HCT116 (cell line): ENCODE measurements at regions not wholly inside any gene's neighbourhood (a gene's known extent, or its start where the extent isn't known, plus 50 kb on each side); places are given as distances from the start of the nearest gene placed in this dataset.

Source experiments
- ATAC-seq: fragments of 200-7000 bp; cut with Tn5 transposase; 2 replicates; pipeline ENCODE4 v1.9.1; 2020; ENCODE audit warnings: mild to moderate bottlenecking, moderate library complexity
- BruUV-seq: library from RNA; stranded (reverse); fragments of 400-500 nt; replicated peaks from 2 replicates; lab custom pipeline; 2021; lab: Mats Ljungman, UMichigan
- CTCF ChIA-PET: fragments of 300-600 bp; sonication (Branson Sonifier 250); formaldehyde crosslinking; loops from one replicate; lab custom pipeline; 2021; ENCODE audit warnings: antibody characterized with exemption; lab: Charles Lee
- POLR2A ChIA-PET: fragments of 300-600, 350-600 bp; sonication (Branson Sonifier 250); formaldehyde crosslinking; loops from one replicate; lab custom pipeline; 2021; ENCODE audit warnings: antibody characterized with exemption; lab: Charles Lee
- RAD21 ChIA-PET, 2 experiments: fragments of 300-600 bp; sonication (Branson Sonifier 250); formaldehyde crosslinking; loops; one replicate each; lab custom pipeline; 2023; ENCODE audit warnings: low total read pairs in 2 of 2; ENCODE audit not compliant: uncharacterized antibody in 2 of 2, unreplicated experiment in 2 of 2, low non-redundant PET in 1 of 2; lab: Charles Lee
- DNase-seq: peaks from one replicate; pipeline ENCODE4 v3.0.0-alpha.2; 2010; ENCODE audit warnings: low read depth, low spot score
- H2AFZ ChIP-seq: fragments of 200-600 bp; shearing (Covaris generic), sonication (generic); 2 replicates; pipeline ENCODE4 v1.6.1; 2017; ENCODE audit warnings: low read depth, mixed run types, mixed read lengths, antibody characterized with exemption, low read length; ENCODE audit not compliant: poor library complexity, severe bottlenecking
- H3K27ac ChIP-seq: 2 replicates; pipeline ENCODE4 v1.5.1; 2012; ENCODE audit warnings: low read depth, low read length
- H3K27me3 ChIP-seq: fragments of 200-600 bp; sonication (generic); 2 replicates; pipeline ENCODE4 v1.6.1; 2016; ENCODE audit warnings: mixed run types, low read length, mixed read lengths; ENCODE audit not compliant: insufficient read depth
- H3K36me3 ChIP-seq, 2 experiments: fragments of 200-500 bp in 1 of 2; fragments of 200-600 bp in 1 of 2; sonication (Bioruptor generic) in 1 of 2; sonication (generic) in 1 of 2; 2 replicates each; pipeline versions ENCODE4 v1.5.1 to v1.6.1; 2014 to 2016; ENCODE audit warnings: low read length in 2 of 2, inconsistent platforms in 1 of 2, mixed read lengths in 1 of 2, mixed run types in 1 of 2; ENCODE audit not compliant: insufficient read depth in 2 of 2, control insufficient read depth in 1 of 2
- H3K4me1 ChIP-seq, 2 experiments: fragments of 200-600 bp in 1 of 2; sonication (generic) in 1 of 2; 2 replicates each; pipeline versions ENCODE4 v1.5.1 to v1.6.1; 2012 to 2017; ENCODE audit warnings: low read length in 2 of 2, inconsistent platforms in 1 of 2, mild to moderate bottlenecking in 1 of 2, mixed read lengths in 1 of 2, mixed run types in 1 of 2, moderate library complexity in 1 of 2; ENCODE audit not compliant: insufficient read depth in 2 of 2, control insufficient read depth in 1 of 2
- H3K4me2 ChIP-seq: fragments of 200-600 bp; sonication (generic); 2 replicates; pipeline ENCODE4 v1.6.1; 2017; ENCODE audit warnings: mixed run types, low read length, mixed read lengths
- H3K4me3 ChIP-seq, 2 experiments: fragments of 200-600 bp in 1 of 2; sonication (generic) in 1 of 2; replicated peaks in 1 of 2; 2 replicates each; pipeline ENCODE4 v1.5.1; 2011 to 2016; ENCODE audit warnings: low read length in 2 of 2, control low read depth in 1 of 2, low read depth in 1 of 2, mild to moderate bottlenecking in 1 of 2, mixed read lengths in 1 of 2, mixed run types in 1 of 2
- H3K79me2 ChIP-seq: fragments of 200-600 bp; sonication (generic); 2 replicates; pipeline ENCODE4 v1.6.1; 2017; ENCODE audit warnings: mild to moderate bottlenecking, mixed run types, low read length, moderate library complexity, mixed read lengths; ENCODE audit not compliant: insufficient read depth
- H3K9ac ChIP-seq: fragments of 200-600 bp; sonication (generic); 2 replicates; pipeline ENCODE4 v1.6.1; 2016; ENCODE audit warnings: low read length, mixed read lengths
- H3K9me2 ChIP-seq: fragments of 200-600 bp; sonication (generic), shearing (Covaris generic); 2 replicates; pipeline ENCODE4 v1.6.1; 2017; ENCODE audit warnings: mixed run types, mild to moderate bottlenecking, moderate library complexity; ENCODE audit not compliant: insufficient read depth
- H3K9me3 ChIP-seq, 2 experiments: fragments of 200-500 bp in 1 of 2; fragments of 200-600 bp in 1 of 2; sonication (Bioruptor generic) in 1 of 2; sonication (generic) in 1 of 2; 2 replicates each; pipeline ENCODE4 v1.6.1; 2014 to 2017; ENCODE audit warnings: low read length in 2 of 2, mixed read lengths in 2 of 2, inconsistent platforms in 1 of 2, low read depth in 1 of 2, mild to moderate bottlenecking in 1 of 2, mixed run types in 1 of 2, moderate library complexity in 1 of 2; ENCODE audit not compliant: control insufficient read depth in 1 of 2, insufficient read depth in 1 of 2
- H4K20me1 ChIP-seq: fragments of 200-600 bp; sonication (generic), shearing (Covaris generic); 2 replicates; pipeline ENCODE4 v1.6.1; 2017; ENCODE audit warnings: mixed run types, mild to moderate bottlenecking, moderate library complexity; ENCODE audit not compliant: insufficient read depth
- CBX3 ChIP-seq: IDR thresholded peaks from 2 replicates; pipeline ENCODE4 v1.6.1; 2012; ENCODE audit warnings: low read depth
- CEBPB ChIP-seq: IDR thresholded peaks from 2 replicates; pipeline ENCODE4 v1.6.1; 2012; ENCODE audit warnings: low read depth
- ELF1 ChIP-seq: IDR thresholded peaks from 2 replicates; pipeline ENCODE4 v1.6.1; 2012; ENCODE audit warnings: low read depth, borderline replicate concordance
- EZH2 ChIP-seq: fragments of 200-600 bp; sonication (generic); IDR thresholded peaks from 2 replicates; pipeline ENCODE4 v1.6.1; 2017; ENCODE audit warnings: antibody characterized with exemption, mixed run types
- EZH2phosphoT487 ChIP-seq: fragments of 200-600 bp; IDR thresholded peaks from 2 replicates; pipeline ENCODE4 v1.6.1; 2018; ENCODE audit warnings: antibody characterized with exemption, borderline replicate concordance
- FOSL1 ChIP-seq: IDR thresholded peaks from 2 replicates; pipeline ENCODE4 v1.6.1; 2012; ENCODE audit warnings: low read depth
- JUND ChIP-seq: IDR thresholded peaks from 2 replicates; pipeline ENCODE4 v1.6.1; 2012
- POLR2A ChIP-seq: IDR thresholded peaks from 2 replicates; pipeline ENCODE4 v1.7.0; 2011; ENCODE audit warnings: borderline replicate concordance; ENCODE audit not compliant: insufficient read depth, insufficient read length; ENCODE audit errors: extremely low read depth
- POLR2AphosphoS5 ChIP-seq: IDR thresholded peaks from 2 replicates; pipeline ENCODE4 v1.6.1; 2011; ENCODE audit warnings: mild to moderate bottlenecking, low read depth, low read length, moderate library complexity
- RAD21 ChIP-seq: IDR thresholded peaks from 2 replicates; pipeline ENCODE4 v1.6.1; 2012; ENCODE audit warnings: low read depth, mild to moderate bottlenecking
- SIN3A ChIP-seq: IDR thresholded peaks from 2 replicates; pipeline ENCODE4 v1.6.1; 2012; ENCODE audit warnings: low read depth
- SP1 ChIP-seq: IDR thresholded peaks from 2 replicates; pipeline ENCODE4 v1.6.1; 2012; ENCODE audit warnings: low read depth
- SRF ChIP-seq: IDR thresholded peaks from 2 replicates; pipeline ENCODE4 v1.6.1; 2012; ENCODE audit warnings: low read depth
- TCF7L2 ChIP-seq: IDR thresholded peaks from 2 replicates; pipeline ENCODE4 v1.7.0; 2011; ENCODE audit warnings: borderline replicate concordance, inconsistent platforms; ENCODE audit not compliant: insufficient read depth, insufficient read length; ENCODE audit errors: extremely low read depth
- YY1 ChIP-seq: IDR thresholded peaks from 2 replicates; pipeline ENCODE4 v1.6.1; 2011; ENCODE audit warnings: low read length, low read depth, moderate library complexity, mild to moderate bottlenecking; ENCODE audit not compliant: insufficient replicate concordance; ENCODE audit errors: extremely low read depth
- ZFX ChIP-seq: fragments of 450-650 bp; IDR thresholded peaks from 2 replicates; pipeline ENCODE4 v1.6.1; 2017
- ZNF274 ChIP-seq: fragments of 200-500 bp; sonication (Bioruptor generic); IDR thresholded peaks from 2 replicates; pipeline ENCODE4 v1.6.1; 2014; ENCODE audit warnings: mild to moderate bottlenecking, low read depth, low read length, inconsistent platforms
- intact Hi-C: fragments of 100-400 bp; cut with micrococcal nuclease; formaldehyde crosslinking; loops from 2 replicates; pipeline ENCODE4 v1.10.0; 2022
- TF ChIP-seq, protein P1 (sequence below): IDR thresholded peaks from 2 replicates; pipeline ENCODE4 v1.6.1; 2011; ENCODE audit warnings: mild to moderate bottlenecking, low read length, moderate library complexity; ENCODE audit not compliant: insufficient replicate concordance; ENCODE audit errors: extremely low read depth
- TF ChIP-seq, protein P2 (sequence below): IDR thresholded peaks from 2 replicates; pipeline ENCODE4 v1.6.1; 2012

DNA sequence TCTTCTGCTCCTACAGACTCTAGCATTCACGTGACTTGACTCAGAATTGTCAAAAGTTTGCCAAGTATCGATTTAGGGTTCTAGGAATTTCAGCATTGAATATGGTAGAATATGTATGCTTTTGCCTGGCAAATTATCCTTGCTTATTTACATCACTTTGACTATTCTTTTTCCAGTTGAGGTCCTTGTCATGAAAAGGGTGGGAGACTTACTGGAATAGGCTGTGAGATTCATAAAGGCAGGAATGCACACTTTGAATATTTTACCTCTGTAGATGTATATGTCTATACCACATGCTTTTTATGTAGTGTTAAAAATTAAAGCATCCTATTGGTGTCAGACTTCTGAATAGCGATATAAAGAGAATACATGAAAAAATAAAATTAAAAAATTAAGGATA, 378.8 kb upstream of the RARB start:
- Histone ChIP-seq H3K4me1 (no peaks in the 10 kb centered on the region), H3K9me3 (no peaks in the 10 kb centered on the region), H3K36me3 (no peaks in the 10 kb centered on the region), H3K9me2 (no peaks in the 10 kb centered on the region), H3K79me2 (no peaks in the 10 kb centered on the region), H4K20me1 (no peaks in the 10 kb centered on the region; the same call in 1 of the 2 replicates), H3K27ac (no peak overlapping the region), H2AFZ (no peak overlapping the region), H3K27me3 (no peaks in the 10 kb centered on the region), H3K4me3 (no peak overlapping the region), H3K4me2 (no peak overlapping the region), H3K9ac (no peak overlapping the region)
- ATAC-seq: no peak
- ChIA-PET POLR2A (no interaction called here), CTCF (no interaction called here), RAD21 (no interaction called here)
- TF ChIP-seq TCF7L2 (no peak), SRF (no peak), CBX3 (no peak), SIN3A (no peak), ELF1 (no peak), YY1 (no peak), POLR2A (no peak), EZH2phosphoT487 (no peak), CEBPB (no peak), ZNF274 (no peak), EZH2 (no peak), FOSL1 (no peak), POLR2AphosphoS5 (no peak), RAD21 (no peak), JUND (no peak), ZFX (no peak), SP1 (no peak)
- TF ChIP-seq, protein P1, sequence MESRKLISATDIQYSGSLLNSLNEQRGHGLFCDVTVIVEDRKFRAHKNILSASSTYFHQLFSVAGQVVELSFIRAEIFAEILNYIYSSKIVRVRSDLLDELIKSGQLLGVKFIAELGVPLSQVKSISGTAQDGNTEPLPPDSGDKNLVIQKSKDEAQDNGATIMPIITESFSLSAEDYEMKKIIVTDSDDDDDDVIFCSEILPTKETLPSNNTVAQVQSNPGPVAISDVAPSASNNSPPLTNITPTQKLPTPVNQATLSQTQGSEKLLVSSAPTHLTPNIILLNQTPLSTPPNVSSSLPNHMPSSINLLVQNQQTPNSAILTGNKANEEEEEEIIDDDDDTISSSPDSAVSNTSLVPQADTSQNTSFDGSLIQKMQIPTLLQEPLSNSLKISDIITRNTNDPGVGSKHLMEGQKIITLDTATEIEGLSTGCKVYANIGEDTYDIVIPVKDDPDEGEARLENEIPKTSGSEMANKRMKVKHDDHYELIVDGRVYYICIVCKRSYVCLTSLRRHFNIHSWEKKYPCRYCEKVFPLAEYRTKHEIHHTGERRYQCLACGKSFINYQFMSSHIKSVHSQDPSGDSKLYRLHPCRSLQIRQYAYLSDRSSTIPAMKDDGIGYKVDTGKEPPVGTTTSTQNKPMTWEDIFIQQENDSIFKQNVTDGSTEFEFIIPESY: no peak
- TF ChIP-seq, protein P2, sequence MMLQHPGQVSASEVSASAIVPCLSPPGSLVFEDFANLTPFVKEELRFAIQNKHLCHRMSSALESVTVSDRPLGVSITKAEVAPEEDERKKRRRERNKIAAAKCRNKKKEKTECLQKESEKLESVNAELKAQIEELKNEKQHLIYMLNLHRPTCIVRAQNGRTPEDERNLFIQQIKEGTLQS: no peak
- BruUV-seq: no TSS peak
- intact Hi-C loops: no loop called here
- no peak for DNase-seq
